ENCODE measurements at regions not wholly inside any gene's neighbourhood (a gene's known extent, or its start where the extent isn't known, plus 50 kb on each side); places are given as distances from the start of the nearest gene placed in this dataset.

DNA sequence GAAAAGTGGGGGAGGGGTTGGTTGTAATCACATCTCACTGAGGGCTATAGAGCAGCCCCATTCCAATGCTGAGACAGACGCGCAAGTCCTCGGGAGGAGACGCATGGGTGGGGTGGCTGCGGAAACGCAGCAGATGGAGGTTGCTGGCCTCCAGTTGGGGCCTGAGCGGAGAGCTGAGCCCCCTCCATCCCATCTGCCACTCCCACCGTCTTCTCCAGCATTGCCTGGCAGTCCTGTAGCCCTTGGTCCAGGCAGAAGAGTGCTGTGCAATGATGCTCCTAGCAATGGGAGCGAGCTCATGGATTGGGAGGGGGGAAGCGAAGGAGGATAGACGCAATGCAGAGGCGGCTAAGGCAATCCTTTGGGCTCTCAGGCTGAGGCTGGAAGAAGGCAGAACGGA lies 79.4 kb upstream of the GLRA1 start:
- Histone ChIP-seq H3K4me1 (ENCODE audit: insufficient read depth, low read length) (no peaks in the 10 kb centered on the region), H3K36me3 (ENCODE audit: insufficient read depth, low read length) (no peaks in the 10 kb centered on the region), H3K27ac (ENCODE audit: low read depth, low read length) (no peak overlapping the region), H3K9me3 (ENCODE audit: low read length) (no peaks in the 10 kb centered on the region), H3K27me3 (ENCODE audit: insufficient read depth, low read length, poor library complexity, severe bottlenecking) (no peaks in the 10 kb centered on the region), H3K4me3 (ENCODE audit: low read length) (no peak overlapping the region)
- Mint-ChIP-seq H3K9me3 (peaks cover 5 to 17% (median 12%) of the 10 kb centered on the region in 5 donors), H3K4me1 (no peaks in the 10 kb centered on the region), H3K36me3 (peaks cover 0 to 14% (median 2%) of the 10 kb centered on the region in 3 donors), H3K27ac (peak overlapping the region in 1 of 8 donors; percentile 58), H3K4me3 (no peak overlapping the region), H3K27me3 (no peaks in the 10 kb centered on the region)
- CTCF ChIA-PET: no interaction called here
- DNase-seq: no peak
- POLR2A ChIA-PET: no interaction called here
